Esophagus muscularis mucosa (tissue), 4 donors: ENCODE measurements at regions not wholly inside any gene's neighbourhood (a gene's known extent, or its start where the extent isn't known, plus 50 kb on each side); places are given as distances from the start of the nearest gene placed in this dataset.

Experiments
- DNase-seq: peaks from one replicate; pipeline ENCODE4 v3.0.0-alpha.2; 2017; ENCODE audit errors: extremely low spot score
- H3K27ac ChIP-seq, 4 donors: fragments of 200-600 bp; sonication (generic); replicated peaks in 1 of 4; 1 replicate in 3 of 4; 2 replicates in 1 of 4; pipeline ENCODE4 v1.5.1; 2016 to 2019; ENCODE audit warnings: mild to moderate bottlenecking in 1 of 4
- H3K27me3 ChIP-seq, 4 donors: fragments of 200-600 bp; sonication (generic); one replicate each; pipeline versions ENCODE4 v1.5.1 to v1.6.0; 2016 to 2019
- H3K36me3 ChIP-seq, 4 donors: fragments of 200-600 bp; sonication (generic); one replicate each; pipeline ENCODE4 v1.5.1; 2016 to 2019
- H3K4me1 ChIP-seq, 4 donors: fragments of 200-600 bp; sonication (generic); one replicate each; pipeline ENCODE4 v1.5.1; 2016 to 2019
- H3K4me3 ChIP-seq, 4 donors: fragments of 200-600 bp; sonication (generic); 1 replicate in 2 of 4; 2 replicates in 2 of 4; pipeline ENCODE4 v1.5.1; 2016 to 2019; ENCODE audit warnings: mild to moderate bottlenecking in 4 of 4, moderate library complexity in 1 of 4
- H3K9me3 ChIP-seq, 4 donors: fragments of 200-600 bp; sonication (generic); 1 replicate in 3 of 4; 2 replicates in 1 of 4; pipeline ENCODE4 v1.5.1; 2016 to 2019
- EP300 ChIP-seq: sonication (generic); formaldehyde crosslinking; IDR thresholded peaks from one replicate; pipeline ENCODE4 v1.6.1; 2017; ENCODE audit warnings: antibody characterized with exemption
- POLR2A ChIP-seq: fragments of 450-650 bp; IDR thresholded peaks from one replicate; pipeline ENCODE4 v1.6.1; 2017; ENCODE audit warnings: antibody characterized with exemption, moderate library complexity, mild to moderate bottlenecking, low read depth
- POLR2AphosphoS5 ChIP-seq, 2 donors: sonication (generic); formaldehyde crosslinking; IDR thresholded peaks; one replicate each; pipeline ENCODE4 v1.6.1; 2017; ENCODE audit warnings: antibody characterized with exemption in 2 of 2
- WGBS: methylation state at CpG from one replicate; pipeline ENCODE4 v1.1.5; 2018; 5-methylcytosine and 5-hydroxymethylcytosine counted together
- intact Hi-C: fragments of 100-400 bp; cut with DNase I; formaldehyde crosslinking; loops from one replicate; pipeline ENCODE4 v1.15.1; 2023
- TF ChIP-seq, protein P1 (sequence below), 3 experiments: fragments of 200-600 bp in 2 of 3; fragments of 450-650 bp in 1 of 3; sonication (generic) in 2 of 3; IDR thresholded peaks; one replicate each; pipeline ENCODE4 v1.5.1; 2017 to 2019; ENCODE audit warnings: antibody characterized with exemption in 3 of 3, mild to moderate bottlenecking in 2 of 3, moderate library complexity in 1 of 3

DNA sequence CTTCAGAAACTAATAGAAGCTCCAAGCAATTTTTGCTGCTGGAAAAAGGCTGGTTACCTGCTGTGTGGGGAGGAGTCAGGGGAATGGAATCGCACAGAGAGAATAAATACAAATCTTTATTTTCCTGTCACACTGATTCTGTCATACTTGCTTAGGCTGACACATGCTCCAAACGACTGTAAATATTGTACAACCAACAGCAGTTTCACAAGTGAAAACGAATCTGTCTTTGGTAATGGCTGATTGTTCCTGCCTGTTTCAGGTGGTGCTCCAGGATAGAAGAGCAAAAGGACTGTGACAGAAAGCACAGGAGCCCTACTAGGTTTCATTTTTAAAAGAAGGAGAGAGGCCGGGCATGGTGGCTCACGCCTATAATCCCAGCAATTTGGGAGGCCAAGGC lies 125.5 kb upstream of the DCLK2 start:
- Histone ChIP-seq H3K27ac (no peak overlapping the region), H3K4me1 (no peaks in the 10 kb centered on the region), H3K9me3 (no peaks in the 10 kb centered on the region), H3K27me3 (no peaks in the 10 kb centered on the region), H3K36me3 (no peaks in the 10 kb centered on the region), H3K4me3 (no peak overlapping the region)
- intact Hi-C loops: no loop called here
- TF ChIP-seq EP300 (no peak), POLR2AphosphoS5 (IDR thresholded peaks at IDR 0.05) (no peak), POLR2A (no peak)
- TF ChIP-seq, protein P1, sequence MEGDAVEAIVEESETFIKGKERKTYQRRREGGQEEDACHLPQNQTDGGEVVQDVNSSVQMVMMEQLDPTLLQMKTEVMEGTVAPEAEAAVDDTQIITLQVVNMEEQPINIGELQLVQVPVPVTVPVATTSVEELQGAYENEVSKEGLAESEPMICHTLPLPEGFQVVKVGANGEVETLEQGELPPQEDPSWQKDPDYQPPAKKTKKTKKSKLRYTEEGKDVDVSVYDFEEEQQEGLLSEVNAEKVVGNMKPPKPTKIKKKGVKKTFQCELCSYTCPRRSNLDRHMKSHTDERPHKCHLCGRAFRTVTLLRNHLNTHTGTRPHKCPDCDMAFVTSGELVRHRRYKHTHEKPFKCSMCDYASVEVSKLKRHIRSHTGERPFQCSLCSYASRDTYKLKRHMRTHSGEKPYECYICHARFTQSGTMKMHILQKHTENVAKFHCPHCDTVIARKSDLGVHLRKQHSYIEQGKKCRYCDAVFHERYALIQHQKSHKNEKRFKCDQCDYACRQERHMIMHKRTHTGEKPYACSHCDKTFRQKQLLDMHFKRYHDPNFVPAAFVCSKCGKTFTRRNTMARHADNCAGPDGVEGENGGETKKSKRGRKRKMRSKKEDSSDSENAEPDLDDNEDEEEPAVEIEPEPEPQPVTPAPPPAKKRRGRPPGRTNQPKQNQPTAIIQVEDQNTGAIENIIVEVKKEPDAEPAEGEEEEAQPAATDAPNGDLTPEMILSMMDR (IDR thresholded peaks at IDR 0.05): no peak
- DNase-seq: no peak
- WGBS: 95% methylated on average over 5 of the region's 5 CpGs

DNA sequence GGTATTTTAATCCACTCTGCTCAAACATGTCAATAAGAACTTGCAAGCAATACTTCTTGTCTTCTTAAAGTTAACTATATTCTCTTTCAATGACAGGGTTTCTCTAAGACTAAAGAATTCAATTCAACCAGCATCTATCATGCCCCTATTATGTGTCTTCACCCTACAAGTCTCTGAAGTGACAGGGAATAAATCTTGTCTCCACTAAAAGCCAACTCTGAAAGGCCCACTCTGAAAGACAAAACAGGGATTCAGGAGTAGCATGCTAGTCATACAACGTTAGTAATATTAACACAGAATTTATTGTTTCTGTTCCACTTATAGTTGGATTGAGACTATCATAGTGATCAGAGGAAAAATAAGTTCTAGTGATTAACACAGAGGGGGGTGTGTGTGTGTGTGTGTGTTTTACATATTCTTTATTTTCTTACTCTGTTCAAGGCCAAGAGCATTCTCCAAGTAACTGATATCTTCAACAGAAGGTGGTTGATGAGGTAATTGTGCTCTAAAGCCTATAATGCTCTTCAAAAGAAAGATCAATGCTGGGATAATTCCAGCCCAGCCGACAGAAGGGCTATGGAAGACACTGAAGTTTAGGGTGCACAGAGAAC lies 122.4 kb upstream of the DCLK2 start:
- H3K9me3 ChIP-seq: no peaks in the 10 kb centered on the region
- no peak for TF ChIP-seq EP300
- TF ChIP-seq, protein P1 (IDR thresholded peaks at IDR 0.05): no peak
- TF ChIP-seq POLR2AphosphoS5 (IDR thresholded peaks at IDR 0.05): no peak
- no peak for TF ChIP-seq POLR2A
- DNase-seq: no peak
- intact Hi-C loops: no loop called here
- H3K4me3 ChIP-seq: no peak overlapping the region
- H3K27me3 ChIP-seq: no peaks in the 10 kb centered on the region
- H3K27ac ChIP-seq: no peak overlapping the region
- no peaks in the 10 kb centered on the region for H3K4me1 ChIP-seq
- 87% methylated on average over 2 of the region's 2 CpGs for WGBS
- no peaks in the 10 kb centered on the region for H3K36me3 ChIP-seq

DNA sequence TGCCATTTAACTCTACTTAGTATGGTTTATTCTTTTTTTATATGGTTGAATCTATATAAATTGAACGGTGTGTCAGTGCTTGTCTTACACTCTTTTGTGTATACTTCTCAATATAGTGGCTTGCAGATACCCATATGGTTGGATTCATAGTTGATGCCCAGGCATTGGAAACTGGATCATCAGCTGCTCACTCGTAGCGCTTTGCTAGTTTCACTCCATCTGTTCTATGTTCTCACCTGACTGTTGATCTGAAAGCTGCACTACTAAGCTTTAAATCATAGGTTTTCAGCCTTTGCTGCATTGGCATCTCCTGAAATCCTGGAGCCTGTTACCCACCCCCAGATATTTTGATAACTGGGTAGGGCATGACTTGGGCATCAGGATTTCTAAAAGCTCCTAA lies 121.6 kb upstream of the DCLK2 start:
- no peak overlapping the region for H3K4me3 ChIP-seq
- H3K4me1 ChIP-seq: no peaks in the 10 kb centered on the region
- no peaks in the 10 kb centered on the region for H3K27me3 ChIP-seq
- no peak overlapping the region for H3K27ac ChIP-seq
- H3K9me3 ChIP-seq: no peaks in the 10 kb centered on the region
- H3K36me3 ChIP-seq: no peaks in the 10 kb centered on the region
- TF ChIP-seq EP300: no peak
- TF ChIP-seq POLR2A: no peak
- TF ChIP-seq, protein P1 (IDR thresholded peaks at IDR 0.05): no peak
- no peak for TF ChIP-seq POLR2AphosphoS5 (IDR thresholded peaks at IDR 0.05)
- no peak for DNase-seq
- WGBS: 97% methylated on average over 3 of the region's 3 CpGs
- intact Hi-C loops: no loop called here

DNA sequence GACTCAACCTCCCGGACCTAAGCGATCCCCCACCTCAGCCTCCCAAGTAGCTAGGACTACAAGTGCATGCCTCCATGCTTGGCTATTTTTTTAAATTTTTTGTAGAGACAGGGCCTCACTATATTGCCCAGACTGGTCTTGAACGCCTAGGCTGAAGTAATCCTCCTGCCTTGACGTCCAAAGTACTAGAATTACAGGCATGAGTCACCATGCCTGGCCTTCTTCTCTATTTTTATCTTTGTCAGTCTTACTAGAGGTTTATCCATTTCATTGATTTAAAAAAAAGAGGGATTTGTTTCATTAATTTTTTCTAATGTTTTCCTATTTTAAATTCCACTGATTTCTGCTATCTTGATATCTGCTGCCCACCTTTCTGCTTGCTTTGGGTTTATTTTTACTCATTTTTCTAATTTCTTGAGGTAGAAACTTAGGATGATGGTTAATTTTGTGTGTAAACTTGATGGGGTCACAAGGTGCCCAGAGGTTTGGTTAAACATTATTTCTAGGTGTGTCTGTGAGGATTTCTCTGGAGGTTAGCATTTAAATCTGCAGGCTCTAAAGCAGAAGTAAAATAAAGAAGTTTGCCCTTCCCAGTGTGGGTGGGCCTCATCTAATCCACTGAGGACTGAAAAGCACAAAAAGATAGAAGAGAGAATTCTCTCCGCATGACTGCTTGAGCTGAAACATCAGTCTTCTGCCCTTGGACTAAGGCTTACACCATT lies 116.2 kb upstream of the DCLK2 start:
- H3K9me3 ChIP-seq: no peaks in the 10 kb centered on the region
- TF ChIP-seq POLR2AphosphoS5 (IDR thresholded peaks at IDR 0.05): no peak
- TF ChIP-seq POLR2A: no peak
- no peak for TF ChIP-seq EP300
- TF ChIP-seq, protein P1 (IDR thresholded peaks at IDR 0.05): no peak
- WGBS: 77% methylated on average over 5 of the region's 5 CpGs
- no peak overlapping the region for H3K4me3 ChIP-seq
- DNase-seq: no peak
- no peaks in the 10 kb centered on the region for H3K27me3 ChIP-seq
- intact Hi-C loops: no loop called here
- no peak overlapping the region for H3K27ac ChIP-seq
- no peaks in the 10 kb centered on the region for H3K4me1 ChIP-seq
- no peaks in the 10 kb centered on the region for H3K36me3 ChIP-seq
